Mesendoderm (in vitro differentiated cells): ENCODE measurements at regions not wholly inside any gene's neighbourhood (a gene's known extent, or its start where the extent isn't known, plus 50 kb on each side); places are given as distances from the start of the nearest gene placed in this dataset.

ENCODE experiments used
- DNase-seq: peaks from one replicate; pipeline ENCODE4 v3.0.0; 2013
- H2AK5ac ChIP-seq: 2 replicates; pipeline ENCODE4 v1.6.1; 2013; ENCODE audit warnings: low read length, inconsistent platforms
- H2BK120ac ChIP-seq: 2 replicates; pipeline ENCODE4 v1.6.1; 2013; ENCODE audit warnings: low read depth, mild to moderate bottlenecking, low read length, moderate library complexity, mixed read lengths
- H2BK15ac ChIP-seq: replicated peaks from 2 replicates; pipeline ENCODE4 v1.6.1; 2013; ENCODE audit warnings: low read depth, mild to moderate bottlenecking, moderate library complexity
- H2BK5ac ChIP-seq: 2 replicates; pipeline ENCODE4 v1.6.1; 2013; ENCODE audit warnings: low read length, inconsistent platforms
- H3K18ac ChIP-seq: 2 replicates; pipeline ENCODE4 v1.6.1; 2013; ENCODE audit warnings: mild to moderate bottlenecking, low read length, mixed read lengths
- H3K23ac ChIP-seq: one replicate; pipeline ENCODE4 v1.6.1; 2013; ENCODE audit warnings: low read length
- H3K27ac ChIP-seq: 2 replicates; pipeline ENCODE4 v1.5.1; 2013; ENCODE audit warnings: low read depth, mild to moderate bottlenecking, inconsistent platforms, low read length, moderate library complexity
- H3K27me3 ChIP-seq: 2 replicates; pipeline ENCODE4 v1.6.1; 2013; ENCODE audit warnings: low read length, control low read depth, mild to moderate bottlenecking, inconsistent platforms; ENCODE audit not compliant: insufficient read depth, poor library complexity
- H3K36me3 ChIP-seq: 2 replicates; pipeline ENCODE4 v1.6.1; 2013; ENCODE audit warnings: low read length, inconsistent platforms; ENCODE audit not compliant: control insufficient read depth, insufficient read depth
- H3K4ac ChIP-seq: one replicate; pipeline ENCODE4 v1.6.1; 2013; ENCODE audit warnings: low read depth, mild to moderate bottlenecking, low read length, moderate library complexity
- H3K4me1 ChIP-seq: 2 replicates; pipeline ENCODE4 v1.6.1; 2013; ENCODE audit warnings: low read depth, low read length, inconsistent platforms; ENCODE audit not compliant: control insufficient read depth
- H3K4me2 ChIP-seq: 2 replicates; pipeline ENCODE4 v1.6.1; 2013; ENCODE audit warnings: low read length
- H3K4me3 ChIP-seq: 2 replicates; pipeline ENCODE4 v1.5.1; 2013; ENCODE audit warnings: mild to moderate bottlenecking, low read length
- H3K56ac ChIP-seq: one replicate; pipeline ENCODE4 v1.6.1; 2013; ENCODE audit warnings: low read length
- H3K79me1 ChIP-seq: 2 replicates; pipeline ENCODE4 v1.6.1; 2013; ENCODE audit warnings: low read length, inconsistent platforms
- H3K79me2 ChIP-seq: 2 replicates; pipeline ENCODE4 v1.6.1; 2013; ENCODE audit warnings: mild to moderate bottlenecking, low read length; ENCODE audit not compliant: control insufficient read depth, insufficient read depth
- H3K9ac ChIP-seq: 2 replicates; pipeline ENCODE4 v1.6.1; 2013; ENCODE audit warnings: low read length, inconsistent platforms
- H4K5ac ChIP-seq: one replicate; pipeline ENCODE4 v1.6.1; 2013; ENCODE audit warnings: low read length
- H4K8ac ChIP-seq: one replicate; pipeline ENCODE4 v1.6.1; 2013; ENCODE audit warnings: low read depth, mild to moderate bottlenecking, control low read depth, low read length, moderate library complexity
- WGBS: extraction: QIAGEN DNeasy Blood & Tissue Kit; methylation state at CpG from one replicate; pipeline ENCODE4 v1.1.7; 2013; ENCODE audit warnings: low lambda C conversion rate, missing lambda C conversion rate; ENCODE audit not compliant: insufficient coverage; ENCODE audit errors: extremely low coverage; 5-methylcytosine and 5-hydroxymethylcytosine counted together

DNA sequence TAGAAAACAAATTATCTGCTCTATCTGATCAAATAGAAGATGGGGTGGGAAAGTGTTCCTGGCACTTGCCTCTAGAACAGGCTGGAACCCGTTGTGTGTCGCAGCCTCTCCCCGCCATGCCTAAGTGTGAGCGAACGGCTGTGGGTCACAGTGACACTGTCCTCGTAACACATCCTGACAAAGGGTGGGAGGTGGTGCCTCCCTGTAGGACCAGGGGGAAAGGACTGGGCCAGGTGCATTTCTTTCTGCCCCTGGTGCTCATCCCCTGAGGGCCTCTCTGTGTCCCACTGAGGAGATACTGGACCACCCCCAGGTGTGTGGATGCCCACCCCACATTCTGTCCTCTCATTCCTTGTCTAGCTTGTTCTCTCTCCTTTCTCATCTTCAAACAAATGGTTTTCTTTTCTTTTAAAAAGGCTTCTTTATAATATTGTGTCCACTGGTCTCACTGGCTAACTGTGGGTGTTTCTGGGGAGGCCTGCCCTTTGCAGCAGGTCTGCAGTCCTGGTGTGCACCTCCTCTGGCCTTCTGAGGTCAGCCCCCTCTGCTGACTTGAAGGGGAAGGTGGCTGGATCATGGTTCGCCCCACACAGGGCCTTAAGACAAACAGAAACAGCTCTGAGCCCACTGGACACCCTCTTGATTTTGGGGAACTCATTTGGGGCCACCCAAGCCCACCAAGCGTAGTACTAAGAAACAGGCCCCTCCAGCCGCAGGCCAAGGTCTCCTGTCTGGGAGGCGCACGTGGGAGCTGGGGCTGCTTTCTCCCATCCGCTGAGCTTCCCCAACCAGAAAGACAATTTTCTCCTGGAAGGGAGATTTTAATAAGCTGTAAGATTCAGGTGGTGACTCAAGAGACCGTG is 152.5 kb upstream of the SOX1 start:
- no peak overlapping the region for H3K56ac ChIP-seq
- no peaks in the 10 kb centered on the region for H3K79me2 ChIP-seq
- no peaks in the 10 kb centered on the region for H3K36me3 ChIP-seq
- no peak overlapping the region for H4K5ac ChIP-seq
- no peak overlapping the region for H3K4me3 ChIP-seq
- no peaks in the 10 kb centered on the region for H3K4me1 ChIP-seq
- no peak overlapping the region for H2AK5ac ChIP-seq
- no peak overlapping the region for H2BK5ac ChIP-seq
- no peak overlapping the region for H4K8ac ChIP-seq
- no peak overlapping the region for H3K27ac ChIP-seq
- WGBS = no CpG with 5 or more reads among the region's 13 CpGs
- H2BK15ac ChIP-seq = no peak overlapping the region
- DNase-seq = no peak
- no peaks in the 10 kb centered on the region for H3K79me1 ChIP-seq
- no peaks in the 10 kb centered on the region for H3K27me3 ChIP-seq
- no peak overlapping the region for H2BK120ac ChIP-seq
- no peak overlapping the region for H3K4ac ChIP-seq
- no peak overlapping the region for H3K18ac ChIP-seq
- H3K9ac ChIP-seq = no peak overlapping the region
- H3K23ac ChIP-seq = no peak overlapping the region
- H3K4me2 ChIP-seq = no peak overlapping the region

DNA sequence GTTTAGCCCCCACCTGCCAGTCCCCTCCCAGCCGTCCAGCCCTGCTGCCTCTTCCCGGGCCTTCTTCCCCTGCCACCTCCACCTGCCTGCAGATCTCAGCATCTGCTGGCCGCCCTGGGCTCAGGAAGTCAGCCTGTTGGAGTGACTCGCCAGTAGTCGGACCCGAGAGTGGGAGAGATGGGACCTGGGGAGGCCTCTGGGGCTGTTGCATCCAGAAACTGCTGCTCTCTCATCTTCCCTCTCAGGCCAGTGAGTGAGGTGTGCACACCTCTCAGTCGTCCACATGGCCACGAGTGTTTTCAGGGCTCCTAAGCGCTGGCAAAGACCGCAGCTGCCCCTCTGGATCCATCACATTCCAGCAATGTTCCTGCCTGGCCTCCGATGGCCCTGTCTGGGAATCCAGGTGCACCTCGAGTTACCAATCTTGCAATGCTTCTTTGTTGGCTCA is 151.8 kb upstream of the SOX1 start:
- Histone ChIP-seq H2AK5ac (no peak overlapping the region), H3K18ac (no peak overlapping the region), H2BK15ac (no peak overlapping the region), H3K4me3 (no peak overlapping the region), H3K4me1 (no peaks in the 10 kb centered on the region), H3K56ac (no peak overlapping the region), H4K8ac (no peak overlapping the region), H2BK120ac (no peak overlapping the region), H4K5ac (no peak overlapping the region), H3K27ac (no peak overlapping the region), H3K36me3 (no peaks in the 10 kb centered on the region), H3K79me2 (no peaks in the 10 kb centered on the region), H3K79me1 (no peaks in the 10 kb centered on the region), H3K23ac (no peak overlapping the region), H3K4ac (no peak overlapping the region), H2BK5ac (no peak overlapping the region), H3K4me2 (no peak overlapping the region), H3K9ac (no peak overlapping the region), H3K27me3 (no peaks in the 10 kb centered on the region)
- WGBS = no CpG with 5 or more reads among the region's 12 CpGs
- no peak for DNase-seq

DNA sequence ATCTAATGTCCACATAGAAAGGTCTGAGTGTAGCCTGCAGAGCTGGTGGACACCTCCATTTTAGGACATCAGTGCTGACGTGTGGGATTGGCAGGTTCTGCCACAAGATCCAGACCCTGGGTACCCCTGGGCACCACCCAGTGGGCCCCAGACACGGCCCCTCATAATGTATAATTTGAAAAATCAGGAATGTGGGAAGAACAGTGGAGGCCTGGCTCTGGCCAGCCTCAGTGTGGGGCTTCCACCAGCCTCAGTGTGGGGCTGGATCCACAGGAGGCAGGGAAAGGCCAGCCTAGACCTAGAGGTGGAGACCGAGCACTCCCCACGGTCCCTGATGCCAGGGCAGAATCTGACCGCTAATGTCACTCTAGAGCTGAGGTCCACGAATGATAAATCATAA is 150.7 kb upstream of the SOX1 start:
- Histone ChIP-seq H4K5ac (no peak overlapping the region), H2BK5ac (no peak overlapping the region), H3K18ac (no peak overlapping the region), H4K8ac (no peak overlapping the region), H2BK15ac (no peak overlapping the region), H3K23ac (no peak overlapping the region), H3K4ac (no peak overlapping the region), H3K4me3 (no peak overlapping the region), H3K27me3 (no peaks in the 10 kb centered on the region), H3K36me3 (no peaks in the 10 kb centered on the region), H2BK120ac (no peak overlapping the region), H3K4me2 (no peak overlapping the region), H3K4me1 (no peaks in the 10 kb centered on the region), H3K9ac (no peak overlapping the region), H3K79me1 (no peaks in the 10 kb centered on the region), H3K79me2 (no peaks in the 10 kb centered on the region), H2AK5ac (no peak overlapping the region), H3K27ac (no peak overlapping the region), H3K56ac (no peak overlapping the region)
- no CpG with 5 or more reads among the region's 6 CpGs for WGBS
- no peak for DNase-seq

DNA sequence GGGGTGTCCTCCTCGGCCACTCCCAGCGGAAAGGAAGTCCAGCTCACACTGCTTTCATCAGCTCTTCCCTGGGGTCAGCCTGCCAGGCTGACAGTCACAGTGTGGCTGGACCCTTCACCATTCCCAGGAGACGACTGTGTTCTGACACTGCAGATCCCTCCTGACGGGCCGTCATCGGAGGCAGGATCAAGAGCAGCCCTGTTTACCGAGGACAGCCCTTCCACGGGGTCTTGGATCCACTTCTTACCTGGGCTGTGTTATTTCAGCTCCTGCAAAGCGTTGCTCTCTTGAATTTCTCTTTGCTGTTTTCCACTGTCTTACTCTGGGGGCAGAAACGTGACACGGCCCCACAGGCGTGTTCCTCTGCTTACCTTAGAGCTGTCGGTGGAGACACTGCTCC is 149.9 kb upstream of the SOX1 start:
- no peak overlapping the region for H2BK15ac ChIP-seq
- H3K36me3 ChIP-seq = no peaks in the 10 kb centered on the region
- DNase-seq = no peak
- no peak overlapping the region for H3K18ac ChIP-seq
- H3K27ac ChIP-seq = no peak overlapping the region
- no peak overlapping the region for H4K8ac ChIP-seq
- no peak overlapping the region for H3K9ac ChIP-seq
- H3K4me2 ChIP-seq = no peak overlapping the region
- H3K23ac ChIP-seq = no peak overlapping the region
- no peak overlapping the region for H4K5ac ChIP-seq
- no CpG with 5 or more reads among the region's 13 CpGs for WGBS
- no peak overlapping the region for H2AK5ac ChIP-seq
- H2BK5ac ChIP-seq = no peak overlapping the region
- no peak overlapping the region for H2BK120ac ChIP-seq
- no peaks in the 10 kb centered on the region for H3K4me1 ChIP-seq
- H3K56ac ChIP-seq = no peak overlapping the region
- H3K4ac ChIP-seq = no peak overlapping the region
- no peaks in the 10 kb centered on the region for H3K79me1 ChIP-seq
- H3K27me3 ChIP-seq = no peaks in the 10 kb centered on the region
- no peak overlapping the region for H3K4me3 ChIP-seq
- H3K79me2 ChIP-seq = no peaks in the 10 kb centered on the region

DNA sequence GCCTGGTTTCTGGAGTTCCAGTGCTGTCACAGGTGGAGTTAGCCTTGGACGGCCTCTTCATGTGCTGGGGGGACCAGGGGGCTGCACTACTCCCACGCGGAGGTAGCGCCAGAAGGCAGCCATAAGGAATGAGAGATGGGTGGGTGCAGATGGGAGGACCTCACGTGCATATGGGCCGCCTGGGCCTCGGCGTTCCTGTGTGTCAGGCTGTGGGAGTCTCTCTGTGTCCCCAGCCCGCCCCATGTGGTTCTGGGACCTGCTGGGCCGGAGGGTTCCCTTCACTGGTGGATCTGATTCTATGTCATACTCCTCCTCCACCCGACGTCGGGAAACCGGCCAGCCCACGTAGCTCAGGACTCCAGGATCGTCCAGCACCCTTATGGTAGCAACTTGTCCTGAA is 149.0 kb upstream of the SOX1 start:
- H3K27me3 ChIP-seq = no peaks in the 10 kb centered on the region
- no peak overlapping the region for H2BK5ac ChIP-seq
- H3K4me3 ChIP-seq = no peak overlapping the region
- no peak overlapping the region for H3K9ac ChIP-seq
- H3K79me2 ChIP-seq = no peaks in the 10 kb centered on the region
- H3K27ac ChIP-seq = no peak overlapping the region
- no peak overlapping the region for H2BK120ac ChIP-seq
- H2AK5ac ChIP-seq = no peak overlapping the region
- no peak overlapping the region for H3K18ac ChIP-seq
- no peak overlapping the region for H3K56ac ChIP-seq
- no peak overlapping the region for H4K8ac ChIP-seq
- no peak overlapping the region for H4K5ac ChIP-seq
- no peak overlapping the region for H3K23ac ChIP-seq
- no peaks in the 10 kb centered on the region for H3K36me3 ChIP-seq
- H3K4ac ChIP-seq = no peak overlapping the region
- no peak for DNase-seq
- H3K4me1 ChIP-seq = no peaks in the 10 kb centered on the region
- WGBS = no CpG with 5 or more reads among the region's 16 CpGs
- H3K79me1 ChIP-seq = no peaks in the 10 kb centered on the region
- no peak overlapping the region for H2BK15ac ChIP-seq
- H3K4me2 ChIP-seq = no peak overlapping the region

DNA sequence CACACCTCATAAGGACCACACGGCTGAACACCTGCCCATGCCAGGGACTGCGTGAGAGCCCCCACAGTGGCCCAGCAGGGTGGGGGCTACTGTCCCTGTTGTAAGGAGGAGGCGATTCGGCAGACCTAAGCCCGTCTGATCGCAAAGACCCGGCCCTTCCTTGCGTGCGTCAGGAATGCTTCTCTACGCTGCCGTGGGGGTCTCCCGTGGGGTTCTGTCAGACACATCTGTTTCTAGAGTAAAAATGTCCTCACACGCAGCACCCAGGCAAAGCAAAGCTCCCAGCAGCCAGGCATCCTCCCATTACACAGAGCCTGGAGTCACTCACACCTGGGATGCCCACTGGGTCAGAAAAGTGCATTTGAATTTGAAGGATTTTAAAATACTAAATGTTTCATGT is 147.7 kb upstream of the SOX1 start:
- no CpG with 5 or more reads among the region's 13 CpGs for WGBS
- no peak for DNase-seq
- H3K79me1 ChIP-seq = no peaks in the 10 kb centered on the region
- no peak overlapping the region for H4K8ac ChIP-seq
- H3K4me2 ChIP-seq = no peak overlapping the region
- H3K79me2 ChIP-seq = no peaks in the 10 kb centered on the region
- no peak overlapping the region for H3K4me3 ChIP-seq
- H2BK15ac ChIP-seq = no peak overlapping the region
- H3K23ac ChIP-seq = no peak overlapping the region
- H2AK5ac ChIP-seq = no peak overlapping the region
- no peak overlapping the region for H2BK120ac ChIP-seq
- H3K4me1 ChIP-seq = no peaks in the 10 kb centered on the region
- H3K56ac ChIP-seq = no peak overlapping the region
- no peaks in the 10 kb centered on the region for H3K27me3 ChIP-seq
- no peak overlapping the region for H3K9ac ChIP-seq
- H3K18ac ChIP-seq = no peak overlapping the region
- no peak overlapping the region for H3K27ac ChIP-seq
- no peak overlapping the region for H3K4ac ChIP-seq
- H2BK5ac ChIP-seq = no peak overlapping the region
- no peak overlapping the region for H4K5ac ChIP-seq
- no peaks in the 10 kb centered on the region for H3K36me3 ChIP-seq
